Mesodermal cell (in vitro differentiated cells): ENCODE measurements at regions not wholly inside any gene's neighbourhood (a gene's known extent, or its start where the extent isn't known, plus 50 kb on each side); places are given as distances from the start of the nearest gene placed in this dataset.

Experiments used
- H3K27ac ChIP-seq: 2 replicates; pipeline ENCODE4 v1.7.0; 2013; ENCODE audit warnings: mild to moderate bottlenecking, low read depth, low read length, moderate library complexity; ENCODE audit not compliant: severe bottlenecking
- H3K36me3 ChIP-seq: 2 replicates; pipeline ENCODE4 v1.7.1; 2013; ENCODE audit warnings: mild to moderate bottlenecking, low read length, moderate library complexity; ENCODE audit not compliant: control insufficient read depth, insufficient read depth
- H3K4me1 ChIP-seq: one replicate; pipeline ENCODE4 v1.7.1; 2013; ENCODE audit warnings: mild to moderate bottlenecking, low read length; ENCODE audit not compliant: insufficient read depth, control insufficient read depth, poor library complexity, severe bottlenecking
- H3K4me3 ChIP-seq: 2 replicates; pipeline ENCODE4 v1.7.0; 2013; ENCODE audit warnings: low read length, control low read depth, mild to moderate bottlenecking; ENCODE audit not compliant: insufficient read depth, poor library complexity, severe bottlenecking; ENCODE audit errors: extremely low read depth
- H3K9me3 ChIP-seq: 2 replicates; pipeline ENCODE4 v1.7.1; 2013; ENCODE audit warnings: mild to moderate bottlenecking, low read length, moderate library complexity; ENCODE audit not compliant: control insufficient read depth
- WGBS, 2 experiments: methylation state at CpG; one replicate each; pipeline ENCODE4 v1.1.5; 2013; ENCODE audit warnings: missing lambda C conversion rate in 2 of 2; ENCODE audit not compliant: insufficient coverage in 2 of 2; 5-methylcytosine and 5-hydroxymethylcytosine counted together

DNA sequence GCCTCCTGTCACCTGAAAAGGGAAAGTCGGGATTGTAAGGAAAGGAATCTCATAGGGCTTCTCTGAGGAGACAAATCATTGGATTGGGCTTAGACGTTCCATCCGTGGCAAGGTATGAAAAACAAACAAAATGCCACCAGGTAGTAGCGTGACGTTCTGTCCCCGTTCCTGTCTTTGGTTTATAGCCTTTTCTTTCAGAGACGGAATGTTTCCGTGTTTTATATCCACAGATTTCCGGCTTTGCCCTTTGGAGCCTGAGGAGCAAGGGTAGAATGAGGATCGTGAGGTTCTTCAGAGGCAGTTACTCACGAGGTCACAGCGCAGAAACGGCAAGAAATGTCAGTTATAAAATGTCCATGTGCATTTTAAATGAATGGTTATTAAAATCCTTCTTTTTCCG is 118.3 kb downstream of the TMEM18 start:
- Histone ChIP-seq H3K27ac (no peak overlapping the region), H3K4me3 (no peak overlapping the region), H3K4me1 (no peaks in the 10 kb centered on the region), H3K36me3 (no peaks in the 10 kb centered on the region), H3K9me3 (no peaks in the 10 kb centered on the region)
- 85 to 95% methylated on average over 10 of the region's 14 CpGs for WGBS, 2 experiments

DNA sequence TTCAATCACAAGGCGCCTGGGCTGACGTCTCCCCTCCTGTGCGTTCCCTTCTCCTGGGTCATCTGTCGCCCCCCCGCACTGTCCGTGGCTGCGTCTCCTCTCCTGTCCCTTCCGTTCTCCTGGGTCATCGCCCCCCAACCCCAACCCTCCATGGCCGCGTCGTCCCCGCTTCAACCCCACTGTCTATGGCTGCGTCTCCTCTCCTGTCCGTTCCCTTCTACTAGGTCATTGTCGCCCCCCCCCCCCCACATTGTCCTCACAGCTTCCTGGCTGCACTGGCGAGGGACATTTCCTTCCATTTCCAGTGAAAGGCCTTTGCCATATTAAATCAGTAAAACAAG is 118.9 kb downstream of the TMEM18 start:
- H3K27ac ChIP-seq: no peak overlapping the region
- H3K4me1 ChIP-seq: no peaks in the 10 kb centered on the region
- H3K36me3 ChIP-seq: no peaks in the 10 kb centered on the region
- WGBS, 2 experiments: 91 to 93% methylated on average over 7 to 14 of the region's 17 CpGs
- H3K9me3 ChIP-seq: no peaks in the 10 kb centered on the region
- no peak overlapping the region for H3K4me3 ChIP-seq

DNA sequence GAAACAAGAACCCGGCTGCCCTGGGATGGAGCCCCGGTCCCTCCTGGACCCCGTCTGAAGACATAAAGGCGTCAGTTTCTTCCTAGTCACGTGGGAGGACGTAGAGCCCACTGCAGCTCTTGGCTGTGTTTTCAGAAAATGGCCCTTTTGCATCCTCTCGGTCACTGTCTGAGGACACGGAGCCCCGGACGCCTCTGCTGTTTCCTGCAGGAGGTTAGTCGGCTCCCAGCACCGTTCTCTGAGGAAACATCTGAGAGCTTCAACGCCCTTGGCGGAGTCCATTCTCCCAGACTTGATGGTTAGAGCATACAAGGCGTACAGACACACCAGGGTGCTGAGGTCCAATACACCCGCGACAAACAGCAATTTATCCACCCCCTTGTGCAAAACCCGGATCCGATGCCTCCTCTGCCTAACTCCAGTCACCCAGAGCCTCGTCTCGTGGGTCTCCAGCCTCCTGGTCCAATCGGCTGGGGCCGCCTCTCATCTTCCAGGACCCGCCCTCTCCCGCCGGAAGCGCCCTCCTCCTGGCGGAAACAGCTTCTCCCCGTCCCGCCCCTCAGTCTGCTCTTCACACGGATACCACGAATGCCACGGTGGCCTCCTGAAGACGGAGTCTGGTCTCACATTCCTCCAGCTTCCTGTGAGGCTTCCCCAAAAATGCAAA is 119.4 kb downstream of the TMEM18 start:
- 90 to 94% methylated on average over 33 to 34 of the region's 34 CpGs for WGBS, 2 experiments

DNA sequence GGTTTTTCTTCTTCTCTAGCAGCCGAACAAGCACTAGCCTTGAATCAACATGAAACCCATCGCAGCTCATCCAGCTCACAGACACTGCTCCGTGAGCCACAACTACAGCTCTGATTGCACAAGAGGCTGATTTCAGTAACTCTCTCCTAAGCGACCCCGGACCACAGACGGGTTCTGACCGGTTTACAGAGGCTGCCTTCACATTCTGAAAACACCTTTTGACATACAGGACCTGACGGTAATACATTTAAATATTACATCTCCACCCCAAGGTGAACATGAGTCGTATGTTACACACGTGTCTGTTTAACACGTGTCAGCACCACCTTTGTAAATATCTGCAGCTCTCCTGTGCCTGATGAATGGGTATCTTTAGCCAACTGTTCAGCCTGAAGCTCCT is 120.7 kb downstream of the TMEM18 start:
- no peaks in the 10 kb centered on the region for H3K36me3 ChIP-seq
- no peaks in the 10 kb centered on the region for H3K9me3 ChIP-seq
- H3K4me3 ChIP-seq: no peak overlapping the region
- H3K4me1 ChIP-seq: peaks cover 2% of the 10 kb centered on the region
- 92 to 94% methylated on average over 11 of the region's 11 CpGs for WGBS, 2 experiments
- H3K27ac ChIP-seq: no peak overlapping the region

More for the DNA sequence above, 119.4 kb downstream of the TMEM18 start:
- Histone ChIP-seq H3K4me1 (peaks cover 2% of the 10 kb centered on the region), H3K27ac (no peak overlapping the region), H3K36me3 (no peaks in the 10 kb centered on the region), H3K9me3 (no peaks in the 10 kb centered on the region), H3K4me3 (no peak overlapping the region)

DNA sequence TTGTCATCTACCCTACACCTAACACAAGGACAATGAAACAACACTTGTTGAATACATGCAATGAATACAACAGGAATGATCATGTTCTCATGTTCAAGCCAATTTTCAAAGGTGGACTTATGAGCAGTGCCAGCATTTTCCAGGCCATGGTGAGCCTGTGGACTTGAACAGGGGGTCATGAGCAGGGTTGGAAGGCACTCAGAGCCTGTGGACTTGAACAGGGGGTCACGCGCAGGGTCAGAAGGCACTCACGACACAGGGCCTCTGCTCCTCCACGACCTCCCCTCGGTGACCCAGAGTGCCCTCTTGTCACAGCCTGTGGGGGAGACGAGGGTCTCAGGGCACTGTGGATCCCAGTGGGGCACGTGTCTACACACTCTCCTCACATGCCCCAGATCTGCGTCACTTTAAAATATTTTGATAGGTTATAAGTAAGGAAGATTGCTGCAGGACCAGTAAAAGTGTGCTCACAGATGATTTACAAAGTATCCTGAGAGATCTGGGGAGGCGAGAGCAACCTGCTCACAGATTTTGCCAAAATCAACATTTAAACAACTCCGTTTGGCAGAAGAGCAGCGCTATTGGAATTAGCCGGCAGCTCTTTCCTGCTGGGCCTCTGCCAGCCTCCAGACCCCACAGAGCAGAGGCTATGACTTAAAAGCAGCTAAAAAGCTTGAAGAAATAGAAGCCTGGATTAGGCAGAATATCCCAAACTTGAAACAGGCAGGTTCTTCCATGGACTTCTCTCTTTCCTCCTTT is 121.9 kb downstream of the TMEM18 start:
- H3K4me3 ChIP-seq: no peak overlapping the region
- H3K4me1 ChIP-seq: peaks cover 2% of the 10 kb centered on the region
- no peaks in the 10 kb centered on the region for H3K36me3 ChIP-seq
- H3K27ac ChIP-seq: no peak overlapping the region
- WGBS, 2 experiments: 80 to 93% methylated on average over 7 to 9 of the region's 12 CpGs
- no peaks in the 10 kb centered on the region for H3K9me3 ChIP-seq

DNA sequence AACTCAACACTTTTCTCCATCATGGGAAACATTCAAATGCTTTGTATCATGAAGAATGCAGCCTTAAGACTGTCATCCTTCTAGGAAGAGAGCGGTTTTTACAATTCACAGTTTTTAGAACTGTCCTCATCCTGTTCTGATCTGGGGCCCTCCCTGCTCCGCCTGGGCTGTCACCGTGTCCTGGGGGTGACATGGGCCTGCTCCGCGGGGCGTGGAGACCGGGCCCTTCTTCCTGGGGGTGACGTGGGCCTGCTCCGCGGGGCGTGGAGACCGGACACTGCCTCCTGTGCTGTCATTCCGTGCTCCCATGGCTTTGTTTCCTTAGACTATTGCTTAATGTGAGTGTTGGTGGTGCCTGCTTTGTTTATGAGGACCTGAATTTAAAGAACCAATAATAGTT is 122.8 kb downstream of the TMEM18 start:
- Histone ChIP-seq H3K4me1 (peaks cover 2% of the 10 kb centered on the region), H3K27ac (no peak overlapping the region), H3K9me3 (no peaks in the 10 kb centered on the region), H3K4me3 (no peak overlapping the region), H3K36me3 (no peaks in the 10 kb centered on the region)
- 82 to 88% methylated on average over 7 to 11 of the region's 13 CpGs for WGBS, 2 experiments

DNA sequence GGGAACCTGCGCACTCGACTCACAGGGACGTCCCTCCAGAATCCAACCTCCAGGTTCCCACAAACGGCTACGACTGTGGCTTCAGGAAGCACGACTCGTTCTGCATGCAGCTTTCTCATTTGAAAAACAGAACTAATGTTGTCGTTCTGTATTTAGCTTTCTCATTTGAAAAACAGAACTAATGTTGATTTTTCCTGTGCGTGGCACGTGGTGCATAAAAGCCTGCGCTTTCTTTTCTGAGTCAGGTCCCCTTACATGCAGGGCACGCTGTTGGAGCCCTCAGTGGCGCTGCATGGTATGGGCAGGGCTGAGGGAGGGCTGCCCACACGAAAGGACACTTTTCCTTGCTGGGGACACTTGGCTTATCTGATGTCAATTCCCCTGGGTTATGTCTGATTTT is 124.3 kb downstream of the TMEM18 start:
- Histone ChIP-seq H3K4me3 (no peak overlapping the region), H3K27ac (no peak overlapping the region), H3K4me1 (peaks cover 2% of the 10 kb centered on the region), H3K9me3 (no peaks in the 10 kb centered on the region), H3K36me3 (no peaks in the 10 kb centered on the region)
- WGBS, 2 experiments: 86 to 87% methylated on average over 14 of the region's 14 CpGs

DNA sequence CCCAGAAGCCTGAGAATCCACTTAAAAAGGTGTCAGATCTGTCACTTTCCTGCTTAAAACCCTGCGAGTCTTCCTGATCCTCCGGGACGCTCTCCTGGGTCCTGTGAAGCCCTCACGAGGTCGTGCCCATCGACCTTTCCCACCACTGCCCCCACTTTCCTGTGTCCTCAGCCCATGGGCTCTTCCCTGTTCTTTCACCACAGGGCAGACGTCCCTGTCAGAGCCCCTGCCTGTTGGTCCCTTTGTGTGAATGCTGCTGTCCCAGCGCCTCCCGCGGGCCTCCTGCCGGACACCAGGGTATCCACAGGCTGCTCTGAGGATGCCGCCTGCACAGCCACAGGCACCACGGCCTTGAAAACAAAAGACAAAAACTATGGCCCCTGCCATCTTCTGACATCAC is 125.6 kb downstream of the TMEM18 start:
- WGBS, 2 experiments: 76 to 81% methylated on average over 9 to 13 of the region's 13 CpGs
- Histone ChIP-seq H3K4me1 (peaks cover 2% of the 10 kb centered on the region), H3K9me3 (no peaks in the 10 kb centered on the region)

DNA sequence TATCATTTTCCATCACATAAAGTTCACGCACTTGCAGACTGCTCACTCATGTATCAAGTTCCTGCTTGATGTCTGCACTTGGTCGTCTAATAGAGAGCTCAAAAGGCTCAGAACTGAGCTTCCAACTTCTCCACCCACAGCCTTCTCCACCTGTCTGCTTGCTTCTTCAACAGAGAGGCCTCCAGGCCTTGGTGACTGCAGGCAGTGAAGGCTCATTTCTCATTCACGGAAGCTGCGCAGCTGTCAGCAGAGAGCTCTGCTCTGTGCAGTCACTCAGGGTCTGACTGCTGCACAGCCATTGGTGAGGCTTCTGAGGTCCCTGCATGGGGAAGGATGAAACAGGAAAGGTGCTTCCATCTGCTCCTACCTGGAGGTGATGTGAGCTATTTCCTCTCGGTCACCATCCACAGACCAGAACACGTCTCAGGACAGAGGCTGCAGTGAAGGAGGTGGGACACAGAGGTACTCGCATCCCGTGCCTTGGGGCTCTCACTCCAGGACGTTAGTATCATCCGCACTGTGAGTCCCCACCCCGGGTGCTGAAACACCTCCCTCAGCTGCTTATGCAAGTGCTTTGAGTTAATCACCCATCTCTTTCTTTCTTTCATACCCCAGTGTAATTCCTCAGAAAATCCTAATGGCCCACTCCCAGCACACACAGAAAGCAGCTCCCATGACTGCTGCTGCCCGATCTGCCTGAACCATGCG is 126.2 kb downstream of the TMEM18 start:
- Histone ChIP-seq H3K9me3 (no peaks in the 10 kb centered on the region), H3K4me1 (peaks cover 2% of the 10 kb centered on the region), H3K27ac (no peak overlapping the region), H3K4me3 (no peak overlapping the region), H3K36me3 (no peaks in the 10 kb centered on the region)
- WGBS, 2 experiments: 84% methylated on average over 11 to 12 of the region's 13 CpGs

More for the DNA sequence above, 125.6 kb downstream of the TMEM18 start:
- H3K36me3 ChIP-seq: no peaks in the 10 kb centered on the region
- no peak overlapping the region for H3K4me3 ChIP-seq
- H3K27ac ChIP-seq: no peak overlapping the region

DNA sequence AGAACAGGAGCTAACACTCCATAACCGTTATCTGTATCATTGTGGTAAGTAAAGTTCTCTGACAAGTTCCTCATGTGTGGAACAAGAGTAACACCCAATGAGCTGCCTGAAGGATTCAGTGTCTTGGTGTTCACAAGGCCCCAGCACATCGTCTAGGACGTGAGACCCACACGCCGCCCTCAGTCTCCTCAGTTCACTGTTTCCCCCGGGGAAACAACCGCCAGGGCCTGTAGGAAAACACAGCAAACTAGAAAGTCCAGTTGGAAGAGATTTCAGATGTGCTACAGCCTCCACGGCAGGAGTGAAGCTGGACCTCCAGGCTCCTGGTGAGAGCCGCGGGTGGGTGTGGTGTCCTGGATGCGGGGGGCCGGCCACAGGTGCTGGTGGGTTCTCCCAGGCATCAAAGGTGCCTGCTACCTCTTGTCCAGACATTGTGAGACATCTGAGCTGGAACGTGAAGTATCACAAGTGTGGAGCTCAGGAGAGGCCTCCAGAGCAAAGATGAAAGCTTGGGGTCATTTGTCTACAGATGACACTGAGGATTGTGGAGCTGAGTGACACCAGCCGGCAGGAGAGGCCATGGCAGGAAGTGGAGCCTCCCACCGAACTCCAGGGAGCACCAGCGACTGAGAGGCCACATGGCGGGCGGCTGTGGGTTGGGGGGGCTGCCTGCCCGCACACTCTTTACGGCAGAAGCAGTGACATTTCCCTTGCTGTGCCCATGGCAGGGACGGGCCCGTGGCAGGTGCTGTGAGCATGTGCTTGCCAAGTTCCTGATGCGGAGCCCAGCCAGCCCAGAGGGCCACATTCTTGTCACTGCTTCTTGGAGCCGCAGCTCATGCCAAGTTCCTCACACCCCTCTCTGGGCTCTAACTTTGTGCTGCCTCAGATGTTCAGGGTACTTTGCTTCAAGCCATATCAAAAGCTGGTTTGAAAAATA is 131.2 kb downstream of the TMEM18 start:
- no peak overlapping the region for H3K4me3 ChIP-seq
- no peaks in the 10 kb centered on the region for H3K36me3 ChIP-seq
- H3K27ac ChIP-seq: no peak overlapping the region
- WGBS, 2 experiments: 90 to 91% methylated on average over 21 to 23 of the region's 24 CpGs
- no peaks in the 10 kb centered on the region for H3K9me3 ChIP-seq
- H3K4me1 ChIP-seq: no peaks in the 10 kb centered on the region
